Chondrocyte (in vitro differentiated cells): ENCODE measurements at regions not wholly inside any gene's neighbourhood (a gene's known extent, or its start where the extent isn't known, plus 50 kb on each side); places are given as distances from the start of the nearest gene placed in this dataset.
"Not testable (repeated sequence)": the region's sequence is repeated elsewhere in the genome, so short reads cannot be mapped to it uniquely, and the experiment has no call there.

ENCODE experiments used
- DNase-seq: peaks from one replicate; pipeline ENCODE4 v3.0.0; 2021; ENCODE audit warnings: mixed read lengths, low spot score
- H3K27ac Mint-ChIP-seq: one replicate; pipeline ENCODE4 v1.8.0; 2021; ENCODE audit warnings: mild to moderate bottlenecking, moderate library complexity, mixed read lengths; ENCODE audit not compliant: unreplicated experiment
- H3K27me3 Mint-ChIP-seq: 2 replicates; pipeline ENCODE4 v1.8.0; 2021; ENCODE audit warnings: low read depth, mixed read lengths
- H3K36me3 Mint-ChIP-seq: 2 replicates; pipeline ENCODE4 v1.8.0; 2021; ENCODE audit warnings: low read depth, mixed read lengths
- H3K4me1 Mint-ChIP-seq: 2 replicates; pipeline ENCODE4 v1.8.0; 2021; ENCODE audit warnings: low read depth, mild to moderate bottlenecking, mixed read lengths
- H3K4me3 Mint-ChIP-seq: one replicate; pipeline ENCODE4 v1.8.0; 2021; ENCODE audit warnings: mild to moderate bottlenecking, moderate library complexity, mixed read lengths; ENCODE audit not compliant: unreplicated experiment
- H3K9me3 Mint-ChIP-seq: 2 replicates; pipeline ENCODE4 v1.8.0; 2021; ENCODE audit warnings: low read depth, mixed read lengths
- TF ChIP-seq, protein P1 (sequence below): fragments of 200-600 bp; sonication (generic); IDR thresholded peaks from 2 replicates; pipeline ENCODE4 v1.5.0; 2021; ENCODE audit warnings: antibody characterized with exemption, mild to moderate bottlenecking, moderate library complexity

DNA sequence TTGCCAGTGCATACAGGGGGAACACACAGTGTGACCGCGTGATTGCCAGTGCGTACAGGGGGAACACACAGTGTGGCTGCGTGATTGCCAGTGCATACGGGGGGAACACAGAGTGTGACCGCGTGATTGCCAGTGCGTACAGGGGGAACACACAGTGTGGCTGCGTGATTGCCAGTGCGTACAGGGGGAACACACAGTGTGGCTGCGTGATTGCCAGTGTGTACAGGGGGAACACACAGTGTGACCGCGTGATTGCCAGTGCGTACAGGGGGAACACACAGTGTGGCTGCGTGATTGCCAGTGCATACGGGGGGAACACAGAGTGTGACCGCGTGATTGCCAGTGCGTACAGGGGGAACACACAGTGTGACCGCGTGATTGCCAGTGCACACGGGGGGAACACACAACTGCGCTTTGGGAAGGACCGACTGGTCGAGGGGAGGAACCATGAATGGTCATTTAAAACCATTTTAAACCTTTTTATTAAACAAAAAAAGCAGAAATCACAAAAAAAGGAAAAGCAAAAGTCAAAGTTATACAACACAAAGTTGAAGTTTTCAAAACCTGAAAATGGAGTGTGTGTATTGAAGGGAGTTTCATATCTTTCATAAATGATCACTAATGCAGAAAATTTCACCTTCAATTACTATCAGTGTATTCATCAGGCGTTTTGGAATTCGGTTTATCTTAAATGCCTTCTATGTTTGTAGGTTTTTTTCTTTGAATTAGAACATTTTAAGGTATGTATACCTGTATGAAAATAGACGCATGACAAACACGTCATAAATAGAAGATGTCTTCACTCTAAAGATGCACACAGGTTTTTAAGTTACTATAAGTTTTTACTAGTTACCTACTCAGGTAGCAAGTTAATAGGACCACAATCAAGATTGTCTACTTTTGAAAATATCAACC, 141.0 kb downstream of the RTP5 start:
- H3K4me1 Mint-ChIP-seq, DNase-seq, H3K36me3 Mint-ChIP-seq, H3K4me3 Mint-ChIP-seq, H3K9me3 Mint-ChIP-seq: not testable (repeated sequence)
- Mint-ChIP-seq H3K27ac (peak overlapping the region; percentile 8), H3K27me3 (peaks cover 12% of the 10 kb centered on the region)

DNA sequence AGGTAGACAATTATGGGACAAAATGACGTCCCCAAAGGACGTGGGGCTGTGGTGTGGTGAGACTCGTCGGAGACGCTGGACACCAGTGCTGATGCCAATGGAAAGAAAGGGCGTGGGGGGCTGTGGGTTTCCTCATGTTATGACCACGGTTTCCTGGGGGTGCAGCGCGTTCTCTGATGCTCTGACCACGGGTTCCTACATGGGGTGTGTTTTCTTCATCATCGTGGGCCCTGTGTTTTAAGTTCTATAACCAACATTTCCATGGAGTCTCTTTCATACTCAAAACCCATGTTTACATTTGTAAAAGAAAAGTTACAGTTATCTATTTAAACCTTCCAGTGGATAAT, 141.6 kb downstream of the RTP5 start:
- Mint-ChIP-seq H3K36me3 (no peaks in the 10 kb centered on the region), H3K4me1 (no peaks in the 10 kb centered on the region), H3K9me3 (peaks cover 4% of the 10 kb centered on the region), H3K27me3 (peaks cover 12% of the 10 kb centered on the region), H3K27ac (no peak overlapping the region), H3K4me3 (no peak overlapping the region)
- TF ChIP-seq, protein P1, sequence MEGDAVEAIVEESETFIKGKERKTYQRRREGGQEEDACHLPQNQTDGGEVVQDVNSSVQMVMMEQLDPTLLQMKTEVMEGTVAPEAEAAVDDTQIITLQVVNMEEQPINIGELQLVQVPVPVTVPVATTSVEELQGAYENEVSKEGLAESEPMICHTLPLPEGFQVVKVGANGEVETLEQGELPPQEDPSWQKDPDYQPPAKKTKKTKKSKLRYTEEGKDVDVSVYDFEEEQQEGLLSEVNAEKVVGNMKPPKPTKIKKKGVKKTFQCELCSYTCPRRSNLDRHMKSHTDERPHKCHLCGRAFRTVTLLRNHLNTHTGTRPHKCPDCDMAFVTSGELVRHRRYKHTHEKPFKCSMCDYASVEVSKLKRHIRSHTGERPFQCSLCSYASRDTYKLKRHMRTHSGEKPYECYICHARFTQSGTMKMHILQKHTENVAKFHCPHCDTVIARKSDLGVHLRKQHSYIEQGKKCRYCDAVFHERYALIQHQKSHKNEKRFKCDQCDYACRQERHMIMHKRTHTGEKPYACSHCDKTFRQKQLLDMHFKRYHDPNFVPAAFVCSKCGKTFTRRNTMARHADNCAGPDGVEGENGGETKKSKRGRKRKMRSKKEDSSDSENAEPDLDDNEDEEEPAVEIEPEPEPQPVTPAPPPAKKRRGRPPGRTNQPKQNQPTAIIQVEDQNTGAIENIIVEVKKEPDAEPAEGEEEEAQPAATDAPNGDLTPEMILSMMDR, result no peak
- DNase-seq, result no peak

DNA sequence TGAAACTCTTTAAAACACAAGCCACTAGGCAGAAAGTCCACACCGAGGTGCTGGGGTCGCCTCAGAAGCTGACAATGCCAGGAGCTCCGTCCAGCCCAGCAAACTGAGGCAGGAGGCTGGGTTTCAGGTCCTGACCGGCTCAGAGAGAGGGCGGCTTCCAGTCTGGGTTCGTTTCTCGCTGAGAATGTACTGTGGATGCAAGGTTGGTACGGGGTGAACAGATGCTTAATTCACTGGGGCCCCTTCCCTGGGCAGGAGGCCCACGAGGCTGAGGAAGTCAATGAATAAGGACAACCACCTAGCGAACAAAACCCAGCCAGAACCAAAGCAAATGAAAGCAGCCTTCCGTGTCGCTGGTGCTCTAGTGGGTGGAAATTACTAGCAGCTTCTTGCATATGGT, 142.0 kb downstream of the RTP5 start:
- H3K4me1 Mint-ChIP-seq, result no peaks in the 10 kb centered on the region
- peaks cover 14% of the 10 kb centered on the region for H3K27me3 Mint-ChIP-seq
- H3K36me3 Mint-ChIP-seq, result no peaks in the 10 kb centered on the region
- H3K9me3 Mint-ChIP-seq, result peaks cover 4% of the 10 kb centered on the region
- no peak overlapping the region for H3K27ac Mint-ChIP-seq
- TF ChIP-seq, protein P1, result no peak
- no peak for DNase-seq
- H3K4me3 Mint-ChIP-seq, result no peak overlapping the region

DNA sequence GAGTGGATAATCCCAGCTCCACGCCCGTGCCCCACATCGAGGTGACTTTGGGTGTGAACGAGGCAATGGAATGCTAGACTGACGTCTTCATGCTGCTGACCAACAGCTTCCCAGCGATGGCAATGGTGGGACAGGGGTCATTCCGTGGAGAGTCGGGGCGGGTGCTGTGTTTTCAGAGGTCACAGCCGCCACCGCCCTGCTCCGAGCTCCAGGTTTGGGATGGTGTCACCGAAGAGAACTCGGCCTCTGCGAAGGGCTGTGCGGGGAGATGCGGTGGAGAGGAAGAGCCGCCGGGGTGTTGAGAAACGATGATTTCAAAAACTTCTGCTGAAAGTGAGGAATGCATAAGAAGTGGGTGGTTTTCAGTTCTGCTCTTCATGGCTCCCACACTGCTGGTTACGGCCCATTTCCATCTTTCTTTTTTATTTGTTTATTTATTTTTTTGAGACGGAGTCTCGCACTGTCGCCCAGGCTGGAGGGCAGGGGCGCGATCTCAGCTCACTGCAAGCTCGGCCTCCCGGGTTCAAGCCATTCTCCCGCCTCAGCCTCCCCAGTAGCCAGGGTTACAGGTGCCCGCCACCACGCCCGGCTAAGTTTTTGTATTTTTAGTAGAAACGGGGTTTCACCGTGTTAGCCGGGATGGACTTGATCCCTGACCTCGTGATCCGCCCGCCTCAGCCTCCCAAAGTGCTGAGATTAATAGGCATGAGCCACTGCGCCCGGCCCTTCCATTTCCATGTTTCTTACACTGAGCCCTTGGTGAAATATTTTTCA, 142.6 kb downstream of the RTP5 start:
- no peak overlapping the region for H3K4me3 Mint-ChIP-seq
- H3K4me1 Mint-ChIP-seq, result no peaks in the 10 kb centered on the region
- peaks cover 18% of the 10 kb centered on the region for H3K27me3 Mint-ChIP-seq
- H3K9me3 Mint-ChIP-seq, result peaks cover 4% of the 10 kb centered on the region
- H3K27ac Mint-ChIP-seq, result peak overlapping the region; percentile 20
- TF ChIP-seq, protein P1, result no peak
- no peaks in the 10 kb centered on the region for H3K36me3 Mint-ChIP-seq
- no peak for DNase-seq

DNA sequence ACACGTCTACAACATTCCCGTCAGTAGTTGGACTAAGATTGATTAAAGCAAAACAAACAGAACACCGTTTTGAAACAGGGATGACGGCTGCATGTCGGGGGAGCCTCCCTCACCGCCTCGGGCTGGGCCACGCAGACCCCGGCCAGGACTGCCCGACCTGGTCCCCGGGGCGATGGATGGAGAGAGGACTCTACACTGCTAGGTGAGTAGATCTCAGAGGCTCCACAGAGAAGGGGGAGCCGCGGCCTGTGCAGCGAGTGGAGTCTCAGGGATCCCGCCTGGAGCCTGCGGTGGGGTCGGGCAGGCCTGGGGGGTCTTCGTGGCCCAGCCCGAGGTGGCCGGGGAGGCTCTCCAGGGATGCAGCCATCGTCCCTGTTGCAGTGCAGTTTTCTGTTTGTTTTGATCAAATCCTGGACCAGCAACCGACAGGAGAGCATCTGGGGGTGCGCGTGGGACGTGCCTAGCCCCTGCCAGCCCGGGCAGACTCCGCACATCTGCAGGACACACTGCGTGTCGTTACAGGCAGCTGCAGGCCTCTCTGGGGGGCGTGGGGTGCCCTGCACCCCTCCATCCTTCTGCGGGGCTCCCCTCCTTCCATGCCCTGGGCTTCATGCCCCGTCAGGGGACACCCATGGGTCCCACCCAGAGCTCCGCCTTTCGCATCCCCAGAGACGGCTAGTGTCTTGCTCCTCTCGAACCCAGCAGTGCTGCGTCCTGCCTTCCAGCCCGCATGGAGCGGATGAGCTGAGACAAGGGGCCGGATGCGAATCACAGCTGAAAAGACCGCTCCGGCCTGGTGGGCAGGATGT, 143.6 kb downstream of the RTP5 start:
- TF ChIP-seq, protein P1, result no peak
- Mint-ChIP-seq H3K27ac (no peak overlapping the region), H3K36me3 (no peaks in the 10 kb centered on the region), H3K9me3 (peaks cover 4% of the 10 kb centered on the region), H3K27me3 (peaks cover 18% of the 10 kb centered on the region), H3K4me3 (no peak overlapping the region), H3K4me1 (no peaks in the 10 kb centered on the region)
- no peak for DNase-seq
